GM21737 (cell line): ENCODE measurements at regions not wholly inside any gene's neighbourhood (a gene's known extent, or its start where the extent isn't known, plus 50 kb on each side); places are given as distances from the start of the nearest gene placed in this dataset.

Experiments used
- ATAC-seq: cut with Tn5 transposase; IDR thresholded peaks from one replicate; pipeline ENCODE4 v1.9.1; 2021; ENCODE audit warnings: mild to moderate bottlenecking, moderate library complexity; ENCODE audit not compliant: unreplicated experiment

DNA sequence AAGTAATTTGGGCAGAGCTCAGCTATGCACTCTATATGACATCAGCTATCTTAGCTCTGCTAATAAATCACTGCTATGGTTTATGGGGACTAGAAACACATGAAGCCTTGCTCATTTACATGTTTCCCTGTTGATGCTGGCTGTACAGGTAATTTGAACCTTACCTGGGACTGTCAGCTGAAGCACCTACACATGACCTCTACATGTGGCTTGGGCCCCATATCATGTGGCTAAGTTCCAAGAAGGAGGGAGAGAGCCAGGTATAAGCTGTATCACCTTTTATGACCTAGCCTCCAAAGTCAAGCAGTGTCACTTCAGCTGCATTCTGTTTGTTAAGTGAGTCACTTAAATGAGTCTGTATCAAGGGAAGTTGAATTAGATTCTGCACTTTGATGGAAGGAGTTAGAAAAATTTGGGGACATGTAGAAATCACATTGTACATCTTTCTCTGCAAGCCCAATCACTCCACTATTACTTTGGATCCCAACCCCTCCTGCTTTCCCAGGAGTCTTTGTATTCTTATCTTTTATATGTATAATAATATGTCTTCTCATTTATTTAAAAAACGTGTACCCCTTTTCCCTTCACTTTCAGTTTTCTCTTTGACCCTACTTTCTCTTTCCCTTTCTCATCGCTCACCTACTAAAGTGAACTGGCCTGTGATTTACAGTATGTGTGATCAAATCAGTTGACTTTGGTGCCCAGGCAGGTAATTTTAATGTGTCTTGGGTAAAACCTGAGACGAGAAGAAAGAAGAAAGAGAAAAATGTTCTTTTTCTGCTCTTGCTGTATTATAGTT is 53.4 kb upstream of the PRKACB start:
- peak; percentile 73 for ATAC-seq

DNA sequence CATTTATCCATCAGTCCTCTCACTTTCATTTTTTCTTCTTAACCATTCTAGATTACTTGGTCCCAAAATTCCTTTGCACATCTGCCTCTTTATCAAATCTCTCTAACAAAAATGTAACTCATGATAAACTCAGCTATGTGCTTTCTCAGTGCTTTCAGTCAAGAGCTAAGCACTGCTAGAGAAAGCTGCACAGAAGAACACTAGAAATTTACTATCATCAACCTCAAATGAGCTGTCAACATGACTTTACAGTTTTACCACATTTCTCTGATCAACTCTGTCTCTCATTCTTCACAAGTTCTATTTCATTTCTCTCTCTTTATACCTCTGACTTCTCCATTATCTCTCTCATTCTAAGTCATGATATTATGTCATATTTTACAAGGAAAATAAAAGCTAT is 54.2 kb upstream of the PRKACB start:
- no peak for ATAC-seq

DNA sequence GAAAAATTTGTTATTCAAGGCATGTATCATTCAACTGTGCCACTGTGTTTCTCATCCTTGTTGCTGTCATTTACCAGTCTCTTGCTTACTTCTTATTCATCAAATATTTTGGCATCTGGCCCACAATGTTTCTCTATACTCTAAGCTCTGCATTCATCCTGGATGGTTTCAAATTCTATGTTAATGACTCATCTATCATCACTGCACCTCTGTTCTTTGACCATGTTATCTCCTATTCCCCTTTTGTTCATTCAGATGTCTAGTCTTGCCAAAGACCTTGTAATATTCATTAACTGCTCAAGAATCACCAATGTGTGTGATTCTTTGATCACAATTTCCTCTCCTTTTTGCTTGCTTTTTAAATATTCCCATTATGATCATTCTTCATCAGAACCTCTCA is 54.6 kb upstream of the PRKACB start:
- no peak for ATAC-seq

DNA sequence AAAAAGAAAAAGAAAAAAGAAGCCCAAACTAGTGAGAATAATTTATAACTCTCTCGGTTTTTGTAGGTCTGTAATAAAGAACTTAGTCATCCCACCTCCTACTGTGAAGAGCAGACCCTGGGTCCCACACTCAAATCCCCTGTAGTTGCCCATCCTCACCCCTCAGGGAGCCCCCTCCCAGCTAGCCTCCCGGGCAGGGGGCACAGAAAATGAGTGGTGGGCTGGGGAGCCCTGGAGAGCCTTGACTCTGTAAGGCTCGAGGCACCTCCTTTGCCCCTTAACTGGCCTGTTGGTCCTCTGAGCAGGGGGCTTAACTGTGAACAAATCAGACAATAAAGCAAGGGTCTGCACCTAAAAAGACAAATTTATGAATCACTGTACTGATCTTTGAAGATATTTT is 57.5 kb upstream of the PRKACB start:
- no peak for ATAC-seq

DNA sequence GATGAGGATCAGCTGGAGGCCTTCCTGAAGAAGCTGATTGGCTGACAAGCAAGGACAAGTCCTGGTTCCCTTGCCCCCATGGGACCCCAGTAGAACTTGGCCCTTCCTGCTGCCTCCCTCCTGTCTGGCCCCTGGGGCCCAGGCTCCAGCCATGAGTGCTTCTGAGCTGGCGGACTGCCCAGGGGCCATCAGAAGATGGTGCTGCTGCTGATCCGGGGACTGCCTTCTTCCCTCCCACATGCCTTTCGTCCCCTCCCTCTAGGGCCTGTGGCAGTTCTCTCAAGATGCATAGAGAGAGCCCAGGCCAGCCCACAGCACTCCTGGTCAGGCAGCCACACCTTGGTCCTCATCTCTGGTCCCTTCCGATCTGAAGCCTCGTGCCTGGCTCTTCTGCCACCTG is 57.9 kb upstream of the PRKACB start:
- ATAC-seq, result no peak

DNA sequence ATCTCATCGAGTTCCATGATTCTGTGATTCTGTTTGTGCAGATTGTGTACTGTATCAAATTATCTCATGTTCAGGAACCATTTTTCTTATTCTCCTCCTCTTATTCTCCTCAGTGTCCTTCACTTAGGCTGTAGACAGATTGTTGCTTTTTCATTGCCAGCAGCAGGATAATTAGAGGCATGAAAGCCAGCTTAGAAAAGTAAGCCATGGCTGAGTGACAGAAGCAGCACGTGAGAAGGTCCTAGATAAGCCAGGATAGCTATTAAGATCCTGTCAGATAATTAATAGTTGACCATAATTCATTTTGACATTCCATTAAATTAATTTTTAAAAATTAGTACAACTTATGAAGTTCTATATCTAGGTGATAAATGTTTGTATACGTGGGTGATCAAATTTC is 60.8 kb upstream of the PRKACB start:
- no peak for ATAC-seq

DNA sequence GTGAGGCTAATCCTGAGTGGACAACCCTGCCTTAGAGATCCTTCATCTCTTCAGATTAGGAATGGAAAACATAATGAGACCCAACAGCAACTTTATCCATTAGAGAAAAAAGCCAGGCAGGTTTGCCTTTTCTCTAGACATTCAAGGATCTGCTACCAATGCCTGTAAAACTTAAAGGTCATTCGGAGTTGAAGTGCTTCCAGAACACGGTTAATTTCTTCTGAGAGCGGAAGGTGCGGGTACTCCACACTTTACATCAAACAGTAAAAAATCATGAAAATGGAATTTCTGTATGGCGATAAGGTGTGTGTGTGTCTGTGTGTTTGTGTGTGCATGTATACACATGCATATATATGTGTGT is 65.2 kb upstream of the PRKACB start:
- no peak for ATAC-seq

DNA sequence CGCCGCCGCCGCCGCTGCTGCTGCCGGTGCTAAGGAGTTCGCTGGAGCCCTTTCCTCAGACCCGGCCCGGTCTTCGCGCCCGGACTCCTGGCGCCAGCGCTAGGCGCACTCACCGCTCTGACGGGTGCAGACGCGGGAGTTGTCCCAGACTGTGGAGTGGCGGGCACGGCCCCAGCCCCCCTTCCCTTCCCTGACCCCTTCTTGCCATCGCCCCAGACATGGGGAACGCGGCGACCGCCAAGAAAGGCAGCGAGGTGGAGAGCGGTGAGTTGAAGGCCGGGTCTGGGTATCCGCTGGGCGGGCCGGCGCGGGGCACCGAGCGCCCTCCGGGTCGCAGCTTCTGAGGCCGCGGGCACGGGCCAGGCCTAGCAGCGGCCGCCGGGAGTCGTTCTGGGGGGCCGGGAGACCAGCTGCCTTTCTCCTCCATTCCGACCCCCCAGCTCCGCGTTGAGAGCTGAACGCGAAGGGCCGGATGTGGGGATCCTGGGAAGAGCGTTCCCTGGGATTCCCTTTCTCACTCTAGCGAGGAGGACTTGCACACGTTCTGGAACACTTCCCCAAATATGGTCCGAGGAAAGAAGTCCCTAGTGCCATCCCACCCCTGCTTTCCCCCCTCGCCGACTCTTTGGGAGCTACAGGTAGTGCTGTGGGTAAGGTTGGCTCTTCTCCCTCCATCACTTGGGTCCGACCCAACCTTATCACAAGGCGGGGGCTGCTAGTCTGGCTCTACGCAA is 65.8 kb upstream of the PRKACB start:
- peak; percentile 37 for ATAC-seq

DNA sequence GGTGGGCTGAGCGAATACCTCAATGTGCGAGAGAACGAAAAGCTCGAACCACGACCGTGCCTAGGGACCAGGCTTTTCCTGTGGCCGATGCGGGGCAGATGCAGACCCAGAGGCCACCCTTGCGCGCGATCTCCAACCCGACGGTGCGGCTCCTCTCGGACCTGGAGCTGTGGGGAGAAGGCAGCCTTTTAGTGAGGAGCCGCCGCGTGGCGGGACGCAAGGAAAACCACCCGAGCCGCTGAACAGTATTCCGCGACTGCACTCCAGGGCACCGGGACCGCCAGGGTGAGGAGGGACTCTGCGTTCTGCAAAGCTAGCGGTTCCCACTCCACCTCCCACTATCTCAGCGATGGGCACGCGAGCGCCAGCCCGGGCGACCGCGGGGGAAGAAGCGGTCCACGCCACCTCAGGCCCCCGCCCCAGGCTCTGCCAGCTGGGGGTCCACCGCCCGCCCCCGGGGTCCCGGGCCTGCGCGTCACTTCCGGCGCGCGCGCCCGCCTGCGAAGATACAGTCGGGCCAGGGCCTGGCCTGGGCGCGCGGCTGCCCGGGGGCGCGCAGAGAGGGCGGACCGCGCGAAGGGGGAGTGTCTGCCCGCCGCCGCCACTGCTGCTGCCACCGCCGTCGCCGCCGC is 66.5 kb upstream of the PRKACB start:
- ATAC-seq, result peak; percentile 96

DNA sequence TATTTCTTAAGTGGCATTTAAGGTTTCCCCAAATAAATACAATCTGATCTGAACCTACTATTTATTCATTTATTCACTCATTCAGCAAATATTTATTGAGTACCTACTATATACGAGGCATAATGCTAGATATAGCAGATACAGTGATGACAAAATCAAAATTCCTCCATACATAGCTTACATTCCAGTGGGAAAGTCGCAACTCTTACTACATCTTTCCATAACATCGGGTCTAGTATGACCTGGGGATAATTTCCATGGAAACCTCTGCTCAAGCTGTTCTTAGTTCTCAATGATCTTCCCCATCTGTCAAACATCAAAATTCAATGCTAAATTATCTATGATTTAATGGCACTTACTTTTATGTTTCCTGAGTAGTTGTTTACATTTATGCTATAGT is 70.8 kb upstream of the PRKACB start:
- ATAC-seq, result no peak

DNA sequence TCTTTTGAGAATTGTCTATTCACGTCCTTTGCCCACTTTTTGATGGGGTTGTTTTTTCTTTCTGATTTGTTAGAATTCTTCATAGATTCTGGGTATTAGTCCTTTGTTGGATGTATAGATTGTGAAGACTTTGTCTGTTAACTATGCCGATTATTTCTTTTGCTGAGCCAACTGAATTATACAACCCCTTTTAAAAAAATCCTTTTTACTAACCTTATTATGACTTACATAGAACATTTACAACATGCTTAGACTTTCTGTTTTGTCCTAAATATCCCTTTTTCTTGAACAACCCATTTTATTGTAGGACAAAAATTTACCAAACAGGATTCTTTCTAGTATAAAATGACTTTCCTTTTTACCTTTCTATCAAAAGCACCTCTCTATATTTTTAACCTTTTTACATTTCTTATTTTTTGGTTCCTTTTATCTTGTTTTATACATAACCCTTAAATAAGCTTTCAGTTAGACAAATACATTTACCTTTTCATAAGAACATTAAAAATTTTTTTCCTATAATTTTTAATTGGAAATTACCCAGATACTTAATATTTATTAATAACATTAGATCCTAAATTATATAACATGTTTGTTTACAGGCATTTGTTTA is 70.4 kb upstream of the TTLL7 start:
- no peak for ATAC-seq

DNA sequence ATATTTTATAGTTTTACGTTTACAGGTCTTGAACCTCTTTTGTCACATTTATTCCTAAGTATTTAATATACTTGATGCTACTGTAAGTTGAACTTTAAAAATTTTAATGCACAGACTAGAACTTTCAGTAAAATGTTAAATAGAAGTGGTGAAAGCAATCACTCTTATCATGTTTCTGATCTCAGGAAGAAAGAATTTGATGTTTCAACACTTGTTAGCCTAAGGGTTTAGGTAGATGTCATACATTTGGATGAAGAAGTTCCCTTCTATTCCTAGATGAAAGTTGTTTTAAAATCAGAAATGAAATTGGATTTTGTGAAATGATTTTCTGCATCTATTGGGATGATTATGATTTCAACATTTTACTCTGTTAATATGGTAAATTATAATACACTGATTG is 63.6 kb upstream of the TTLL7 start:
- no peak for ATAC-seq

DNA sequence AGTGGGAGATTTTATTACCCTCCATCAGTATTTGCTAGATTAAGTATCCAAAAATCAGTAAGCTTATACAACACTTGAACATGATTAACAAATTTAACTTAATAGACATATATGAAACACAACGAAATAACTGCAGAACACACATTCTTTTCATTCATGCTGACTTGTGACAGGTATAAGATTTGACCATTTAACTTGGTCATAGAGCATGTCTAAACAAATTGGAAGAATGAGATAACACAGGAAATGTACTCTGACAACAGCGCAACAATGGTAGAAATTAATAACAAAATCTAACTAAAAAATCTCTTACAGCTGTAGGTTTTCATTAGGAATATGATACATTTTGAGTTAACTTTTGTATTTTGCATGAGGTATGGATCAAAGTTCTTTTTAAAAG is 62.4 kb upstream of the TTLL7 start:
- ATAC-seq, result no peak

DNA sequence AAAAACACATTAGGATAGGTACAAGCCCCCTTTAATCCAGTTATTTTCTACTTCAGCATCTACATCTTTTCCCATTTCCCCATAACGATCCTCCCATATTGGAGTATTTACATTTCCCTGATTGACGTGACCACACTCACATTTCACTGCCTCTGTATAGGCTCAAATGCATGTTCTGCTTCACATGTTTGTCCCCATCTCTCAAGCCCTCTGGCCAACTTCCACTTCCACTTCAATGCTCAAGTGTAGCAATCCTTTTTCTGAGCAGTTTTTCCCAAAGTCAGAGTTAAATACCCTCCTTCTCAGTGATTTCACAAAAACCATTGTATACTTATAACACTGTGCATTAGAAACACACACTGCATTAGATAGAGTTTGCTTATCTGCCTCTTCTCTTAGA is 61.8 kb upstream of the TTLL7 start:
- ATAC-seq, result no peak

DNA sequence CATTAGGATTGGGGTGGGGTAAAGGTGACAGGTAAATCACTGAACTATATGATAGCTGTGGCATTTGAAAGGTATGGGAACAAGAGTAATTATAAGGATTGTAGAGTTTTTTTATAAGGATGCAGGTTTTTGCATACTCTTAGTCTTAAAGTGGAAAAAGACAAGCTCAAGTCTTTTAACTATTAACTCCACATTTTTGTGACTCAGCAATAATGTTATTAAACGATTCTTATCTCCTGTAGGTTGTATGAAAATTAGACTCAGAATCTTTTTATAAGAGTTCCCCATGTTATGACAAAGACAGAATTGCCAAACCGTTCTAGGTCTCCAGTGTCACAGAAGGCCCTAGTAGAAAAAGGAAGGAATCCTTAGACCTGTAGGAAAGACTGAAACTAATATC is 49.9 kb upstream of the TTLL7 start:
- no peak for ATAC-seq
